ENCODE measurements at regions not wholly inside any gene's neighbourhood (a gene's known extent, or its start where the extent isn't known, plus 50 kb on each side); places are given as distances from the start of the nearest gene placed in this dataset.

GRCh38 chr7:112573302-112574039, 92.7 kb downstream of the LSMEM1 start (continued):
- TF ChIP-seq NFIC (IDR thresholded peaks at IDR 0.05) (peak; percentile 86), NR2C2 (CRISPR knock-in tag; IDR thresholded peaks at IDR 0.05) (no peak), NR2C2 (tag; IDR thresholded peaks at IDR 0.05) (no peak), GATA2 (CRISPR knock-in tag; IDR thresholded peaks at IDR 0.05) (peak; percentile 89), SNAPC5 (CRISPR knock-in tag; IDR thresholded peaks at IDR 0.05) (no peak), YY1 (IDR thresholded peaks at IDR 0.05; ENCODE audit: borderline replicate concordance in 1 of 3, control insufficient read depth in 1 of 3, extremely low read depth in 1 of 3, insufficient read depth in 3 of 3, insufficient read length in 1 of 3, insufficient replicate concordance in 2 of 3, low read depth in 1 of 3, low read length in 2 of 3) (no peak), NCOA6 (IDR thresholded peaks at IDR 0.05) (no peak), HNRNPL (IDR thresholded peaks at IDR 0.05; ENCODE audit: low read depth, low read length) (no peak), ZNF830 (CRISPR knock-in tag; IDR thresholded peaks at IDR 0.05) (no peak), RBM22 (IDR thresholded peaks at IDR 0.05; ENCODE audit: low read depth, low read length, poor library complexity, severe bottlenecking) (no peak), CTCFL (IDR thresholded peaks at IDR 0.05; ENCODE audit: borderline replicate concordance, insufficient read depth, low read depth, low read length, poor library complexity, severe bottlenecking) (peak; percentile 60), NR3C1 (CRISPR knock-in tag; IDR thresholded peaks at IDR 0.05) (no peak), CREM (IDR thresholded peaks at IDR 0.05; ENCODE audit: low read depth) (peak; percentile 96), MYC (IDR thresholded peaks at IDR 0.05; ENCODE audit: low read depth, low read length) (0 out of 2 replicates have a peak, but pooled peaks have one; percentile 20), MYC (CRISPR knock-in tag; IDR thresholded peaks at IDR 0.05; ENCODE audit: borderline replicate concordance, low read depth) (no peak), RFX1 (IDR thresholded peaks at IDR 0.05) (peak; percentile 66), ZNF24 (IDR thresholded peaks at IDR 0.05) (peak; percentile 56; the same call in 1 of the 2 replicates), ZC3H11A (IDR thresholded peaks at IDR 0.05; ENCODE audit: low read depth, low read length) (no peak), SMAD2 (IDR thresholded peaks at IDR 0.05; ENCODE audit: low read depth, low read length) (no peak), RBM17 (IDR thresholded peaks at IDR 0.05; ENCODE audit: borderline replicate concordance, low read depth, low read length) (no peak), TGIF2 (CRISPR knock-in tag; IDR thresholded peaks at IDR 0.05) (no peak), KAT8 (IDR thresholded peaks at IDR 0.05; ENCODE audit: low read depth) (no peak), ZNF609 (CRISPR knock-in tag; IDR thresholded peaks at IDR 0.05; ENCODE audit: borderline replicate concordance) (no peak)
